Liver (tissue), 8 donors: ENCODE measurements at regions not wholly inside any gene's neighbourhood (a gene's known extent, or its start where the extent isn't known, plus 50 kb on each side); places are given as distances from the start of the nearest gene placed in this dataset.

Source experiments
- DNase-seq: peaks from one replicate; pipeline ENCODE4 v3.0.0-alpha.2; 2017; ENCODE audit warnings: low spot score
- H3K27ac ChIP-seq, 2 donors: one replicate each; pipeline ENCODE4 v1.7.0; 2013; ENCODE audit warnings: inconsistent platforms in 2 of 2, low read length in 2 of 2, control low read depth in 1 of 2, low read depth in 1 of 2, mild to moderate bottlenecking in 1 of 2
- H3K27me3 ChIP-seq, 4 donors: one replicate each; pipeline versions ENCODE4 v1.6.1 to v1.7.0; 2013; ENCODE audit warnings: low read length in 3 of 4, inconsistent platforms in 1 of 4, mild to moderate bottlenecking in 1 of 4, moderate library complexity in 1 of 4; ENCODE audit not compliant: control insufficient read depth in 4 of 4, insufficient read depth in 4 of 4
- H3K36me3 ChIP-seq, 4 donors: one replicate each; pipeline versions ENCODE4 v1.6.1 to v1.7.0; 2013; ENCODE audit warnings: low read length in 3 of 4, mild to moderate bottlenecking in 3 of 4, low read depth in 1 of 4, moderate library complexity in 1 of 4; ENCODE audit not compliant: control insufficient read depth in 4 of 4, insufficient read depth in 3 of 4
- H3K4me1 ChIP-seq, 4 donors: one replicate each; pipeline versions ENCODE4 v1.6.1 to v1.7.0; 2013; ENCODE audit warnings: low read length in 3 of 4, mild to moderate bottlenecking in 3 of 4, moderate library complexity in 1 of 4; ENCODE audit not compliant: control insufficient read depth in 4 of 4, insufficient read depth in 4 of 4
- H3K4me3 ChIP-seq, 3 donors: one replicate each; pipeline versions ENCODE4 v1.6.1 to v1.7.0; 2013; ENCODE audit warnings: low read length in 3 of 3, control low read depth in 1 of 3, low read depth in 1 of 3, mild to moderate bottlenecking in 1 of 3
- H3K9ac ChIP-seq, 2 donors: one replicate each; pipeline ENCODE4 v1.7.0; 2013; ENCODE audit warnings: low read length in 2 of 2, mild to moderate bottlenecking in 2 of 2, moderate library complexity in 2 of 2, control low read depth in 1 of 2, low read depth in 1 of 2
- H3K9me3 ChIP-seq, 4 donors: one replicate each; pipeline versions ENCODE4 v1.6.1 to v1.7.0; 2013; ENCODE audit warnings: low read length in 3 of 4; ENCODE audit not compliant: control insufficient read depth in 4 of 4
- EGR1 ChIP-seq, 2 donors: IDR thresholded peaks; 2 replicates each; pipeline ENCODE4 v1.6.1; 2016 to 2018; ENCODE audit warnings: antibody characterized with exemption in 2 of 2, low read depth in 2 of 2
- FOXA1 ChIP-seq: IDR thresholded peaks from 2 replicates; pipeline ENCODE4 v1.6.1; 2016; ENCODE audit warnings: antibody characterized with exemption
- FOXA2 ChIP-seq: IDR thresholded peaks from 2 replicates; pipeline ENCODE4 v1.6.1; 2016; ENCODE audit warnings: antibody characterized with exemption
- GABPA ChIP-seq, 2 donors: IDR thresholded peaks in 1 of 2; conservative IDR thresholded peaks in 1 of 2; 2 replicates each; pipeline ENCODE4 v1.6.1; 2016; ENCODE audit warnings: antibody characterized with exemption in 2 of 2, mild to moderate bottlenecking in 1 of 2, moderate library complexity in 1 of 2
- HNF4A ChIP-seq, 2 donors: conservative IDR thresholded peaks; 2 replicates each; pipeline ENCODE4 v1.6.1; 2016; ENCODE audit warnings: antibody characterized with exemption in 2 of 2, mild to moderate bottlenecking in 2 of 2
- HNF4G ChIP-seq: IDR thresholded peaks from 2 replicates; pipeline ENCODE4 v1.6.1; 2016; ENCODE audit warnings: antibody characterized with exemption
- JUND ChIP-seq, 2 donors: IDR thresholded peaks; 2 replicates each; pipeline ENCODE4 v1.6.1; 2016; ENCODE audit warnings: antibody characterized with exemption in 2 of 2
- MAX ChIP-seq: IDR thresholded peaks from 2 replicates; pipeline ENCODE4 v1.6.1; 2016; ENCODE audit warnings: antibody characterized with exemption
- NR2F2 ChIP-seq: IDR thresholded peaks from 2 replicates; pipeline ENCODE4 v1.6.1; 2016; ENCODE audit warnings: antibody characterized with exemption
- RAD21 ChIP-seq, 2 donors: IDR thresholded peaks; 2 replicates each; pipeline ENCODE4 v1.6.1; 2016; ENCODE audit warnings: antibody characterized with exemption in 2 of 2, mild to moderate bottlenecking in 2 of 2
- REST ChIP-seq: IDR thresholded peaks from 2 replicates; pipeline ENCODE4 v1.6.1; 2016; ENCODE audit warnings: antibody characterized with exemption, mild to moderate bottlenecking
- RXRA ChIP-seq, 2 donors: IDR thresholded peaks; 2 replicates each; pipeline ENCODE4 v1.6.1; 2017 to 2018; ENCODE audit warnings: antibody characterized with exemption in 2 of 2, mild to moderate bottlenecking in 1 of 2
- SP1 ChIP-seq: IDR thresholded peaks from 2 replicates; pipeline ENCODE4 v1.6.1; 2018; ENCODE audit warnings: antibody characterized with exemption, mild to moderate bottlenecking
- TAF1 ChIP-seq: conservative IDR thresholded peaks from 2 replicates; pipeline ENCODE4 v1.6.1; 2016; ENCODE audit warnings: antibody characterized with exemption, mild to moderate bottlenecking
- YY1 ChIP-seq: IDR thresholded peaks from 2 replicates; pipeline ENCODE4 v1.6.1; 2016; ENCODE audit warnings: antibody characterized with exemption, mild to moderate bottlenecking
- WGBS: extraction: QIAGEN DNeasy Blood & Tissue Kit; methylation state at CpG from one replicate; pipeline ENCODE4 v1.1.7; 2013; 5-methylcytosine and 5-hydroxymethylcytosine counted together
- TF ChIP-seq, protein P1 (sequence below): IDR thresholded peaks from 2 replicates; pipeline ENCODE4 v1.6.1; 2016; ENCODE audit warnings: antibody characterized with exemption
- TF ChIP-seq, protein P2 (sequence below): fragments of 150-350 bp; IDR thresholded peaks from 2 replicates; pipeline ENCODE4 v1.5.1; 2017; ENCODE audit warnings: improper control_type of control experiment, low read depth, low read length; ENCODE audit not compliant: missing input control
- TF ChIP-seq, protein P3 (sequence below): IDR thresholded peaks from 2 replicates; pipeline ENCODE4 v1.6.1; 2016; ENCODE audit warnings: antibody characterized with exemption
- donor health status: healthy.
- donor health status: healthy.
- donor health status: healthy.
- donor health status: healthy.
- donor health status: healthy.

DNA sequence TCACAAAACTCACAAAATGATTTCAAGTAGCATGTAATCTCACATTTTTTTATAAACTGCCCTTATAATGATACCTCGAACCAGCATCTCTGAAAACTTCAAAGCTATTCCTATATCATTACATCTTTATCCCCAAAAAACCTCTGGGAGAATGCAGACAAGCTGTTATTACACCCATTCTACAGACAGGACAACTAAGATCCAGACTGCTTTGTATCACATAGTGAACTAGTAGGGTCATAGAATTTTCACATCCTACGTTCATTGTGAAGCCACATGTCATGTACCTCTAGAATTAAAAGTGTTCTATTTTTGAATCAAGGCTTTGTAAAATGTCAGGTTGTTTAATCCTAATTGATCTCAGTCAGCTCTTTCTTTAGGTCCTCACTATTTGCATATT lies 98.7 kb upstream of the RAP2B start:
- no peak for DNase-seq
- H3K36me3 ChIP-seq: no peaks in the 10 kb centered on the region
- TF ChIP-seq YY1 (no peak), NR2F2 (no peak), HNF4G (no peak), EGR1 (IDR thresholded peaks at IDR 0.05; ENCODE audit: low read depth in 2 of 2) (no peak), HNF4A (conservative IDR thresholded peaks at IDR 0.05) (no peak), RXRA (IDR thresholded peaks at IDR 0.05) (no peak), TAF1 (no peak), FOXA1 (no peak), GABPA (IDR thresholded peaks at IDR 0.05 in 1 of 2, conservative IDR thresholded peaks at IDR 0.05 in 1 of 2) (no peak), JUND (IDR thresholded peaks at IDR 0.05) (no peak), REST (no peak), RAD21 (IDR thresholded peaks at IDR 0.05) (no peak), FOXA2 (no peak), SP1 (no peak), MAX (no peak)
- TF ChIP-seq, protein P1, sequence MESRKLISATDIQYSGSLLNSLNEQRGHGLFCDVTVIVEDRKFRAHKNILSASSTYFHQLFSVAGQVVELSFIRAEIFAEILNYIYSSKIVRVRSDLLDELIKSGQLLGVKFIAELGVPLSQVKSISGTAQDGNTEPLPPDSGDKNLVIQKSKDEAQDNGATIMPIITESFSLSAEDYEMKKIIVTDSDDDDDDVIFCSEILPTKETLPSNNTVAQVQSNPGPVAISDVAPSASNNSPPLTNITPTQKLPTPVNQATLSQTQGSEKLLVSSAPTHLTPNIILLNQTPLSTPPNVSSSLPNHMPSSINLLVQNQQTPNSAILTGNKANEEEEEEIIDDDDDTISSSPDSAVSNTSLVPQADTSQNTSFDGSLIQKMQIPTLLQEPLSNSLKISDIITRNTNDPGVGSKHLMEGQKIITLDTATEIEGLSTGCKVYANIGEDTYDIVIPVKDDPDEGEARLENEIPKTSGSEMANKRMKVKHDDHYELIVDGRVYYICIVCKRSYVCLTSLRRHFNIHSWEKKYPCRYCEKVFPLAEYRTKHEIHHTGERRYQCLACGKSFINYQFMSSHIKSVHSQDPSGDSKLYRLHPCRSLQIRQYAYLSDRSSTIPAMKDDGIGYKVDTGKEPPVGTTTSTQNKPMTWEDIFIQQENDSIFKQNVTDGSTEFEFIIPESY: no peak
- TF ChIP-seq, protein P2, sequence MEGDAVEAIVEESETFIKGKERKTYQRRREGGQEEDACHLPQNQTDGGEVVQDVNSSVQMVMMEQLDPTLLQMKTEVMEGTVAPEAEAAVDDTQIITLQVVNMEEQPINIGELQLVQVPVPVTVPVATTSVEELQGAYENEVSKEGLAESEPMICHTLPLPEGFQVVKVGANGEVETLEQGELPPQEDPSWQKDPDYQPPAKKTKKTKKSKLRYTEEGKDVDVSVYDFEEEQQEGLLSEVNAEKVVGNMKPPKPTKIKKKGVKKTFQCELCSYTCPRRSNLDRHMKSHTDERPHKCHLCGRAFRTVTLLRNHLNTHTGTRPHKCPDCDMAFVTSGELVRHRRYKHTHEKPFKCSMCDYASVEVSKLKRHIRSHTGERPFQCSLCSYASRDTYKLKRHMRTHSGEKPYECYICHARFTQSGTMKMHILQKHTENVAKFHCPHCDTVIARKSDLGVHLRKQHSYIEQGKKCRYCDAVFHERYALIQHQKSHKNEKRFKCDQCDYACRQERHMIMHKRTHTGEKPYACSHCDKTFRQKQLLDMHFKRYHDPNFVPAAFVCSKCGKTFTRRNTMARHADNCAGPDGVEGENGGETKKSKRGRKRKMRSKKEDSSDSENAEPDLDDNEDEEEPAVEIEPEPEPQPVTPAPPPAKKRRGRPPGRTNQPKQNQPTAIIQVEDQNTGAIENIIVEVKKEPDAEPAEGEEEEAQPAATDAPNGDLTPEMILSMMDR: no peak
- TF ChIP-seq, protein P3, sequence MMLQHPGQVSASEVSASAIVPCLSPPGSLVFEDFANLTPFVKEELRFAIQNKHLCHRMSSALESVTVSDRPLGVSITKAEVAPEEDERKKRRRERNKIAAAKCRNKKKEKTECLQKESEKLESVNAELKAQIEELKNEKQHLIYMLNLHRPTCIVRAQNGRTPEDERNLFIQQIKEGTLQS: no peak
- H3K4me3 ChIP-seq: no peak overlapping the region
- peaks cover 0 to 2% (median 0%) of the 10 kb centered on the region in 4 donors for H3K27me3 ChIP-seq
- no peaks in the 10 kb centered on the region for H3K4me1 ChIP-seq
- 95% methylated on average over 2 of the region's 2 CpGs for WGBS
- no peak overlapping the region for H3K9ac ChIP-seq
- no peak overlapping the region for H3K27ac ChIP-seq
- no peaks in the 10 kb centered on the region for H3K9me3 ChIP-seq
